Suppressor macrophage treated with lipopolysaccharide for 1 hour (primary cell): ENCODE measurements at regions not wholly inside any gene's neighbourhood (a gene's known extent, or its start where the extent isn't known, plus 50 kb on each side); places are given as distances from the start of the nearest gene placed in this dataset.

Experiments used
- DNase-seq, 3 donors: peaks; one replicate each; pipeline ENCODE4 v3.0.0-alpha.2; 2020 to 2022

DNA sequence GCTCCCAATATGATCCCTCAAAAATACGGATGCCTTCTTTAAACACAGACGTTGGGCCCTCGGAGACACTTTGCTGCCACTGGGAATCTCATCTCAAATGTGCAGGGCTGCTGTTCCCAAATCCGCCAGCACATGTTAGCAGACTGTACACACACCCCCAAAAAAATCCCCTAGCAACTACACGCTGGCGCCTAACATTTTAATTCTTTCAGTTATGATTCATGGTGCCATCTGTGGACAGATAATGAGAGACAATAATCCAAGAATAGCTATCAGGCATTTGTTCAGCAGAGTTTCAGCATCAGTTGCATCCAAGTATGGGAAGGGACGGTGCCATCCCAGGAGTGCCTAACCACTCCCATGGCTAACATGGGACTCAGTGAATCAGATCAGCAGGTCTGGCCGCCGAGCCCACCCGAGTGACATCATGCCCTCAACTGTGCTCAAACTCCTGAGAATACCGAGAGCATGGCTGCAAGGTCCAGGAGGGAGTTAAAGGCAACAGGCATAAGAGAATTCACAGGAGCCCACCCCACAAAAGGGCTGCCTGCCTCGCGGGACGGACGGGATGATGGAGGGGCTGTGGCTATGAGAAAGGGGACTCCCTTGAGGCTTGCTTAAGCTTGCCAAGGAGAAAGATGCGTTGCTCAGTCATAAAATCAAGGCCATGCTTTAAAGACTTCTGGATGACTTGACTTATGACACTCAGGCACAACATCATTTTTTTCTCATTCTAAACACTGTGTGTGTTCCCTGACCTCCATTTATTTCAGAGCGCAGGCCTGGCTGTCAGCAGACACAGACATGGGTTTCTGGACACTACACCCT, 337.0 kb downstream of the SHANK2 start:
- no peak for DNase-seq

DNA sequence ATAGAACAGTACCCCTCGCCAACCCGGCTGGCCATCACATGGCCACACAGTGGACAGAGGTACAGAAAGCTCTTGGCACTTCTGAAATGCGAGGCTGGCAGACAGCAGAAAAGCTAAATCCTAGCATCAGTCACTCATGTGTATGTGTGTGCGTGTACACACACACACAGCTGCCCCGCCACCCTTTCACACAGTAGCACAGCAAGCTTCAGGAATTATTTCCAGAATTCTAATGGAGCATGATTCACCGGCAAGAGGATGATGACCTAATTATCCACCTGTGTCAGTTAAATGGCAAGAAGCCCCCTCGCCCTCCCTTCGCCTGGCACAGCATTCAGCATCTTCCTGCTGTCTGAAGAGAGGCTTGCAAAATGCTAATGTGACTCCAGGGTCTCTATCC, 336.0 kb downstream of the SHANK2 start:
- DNase-seq, result no peak

DNA sequence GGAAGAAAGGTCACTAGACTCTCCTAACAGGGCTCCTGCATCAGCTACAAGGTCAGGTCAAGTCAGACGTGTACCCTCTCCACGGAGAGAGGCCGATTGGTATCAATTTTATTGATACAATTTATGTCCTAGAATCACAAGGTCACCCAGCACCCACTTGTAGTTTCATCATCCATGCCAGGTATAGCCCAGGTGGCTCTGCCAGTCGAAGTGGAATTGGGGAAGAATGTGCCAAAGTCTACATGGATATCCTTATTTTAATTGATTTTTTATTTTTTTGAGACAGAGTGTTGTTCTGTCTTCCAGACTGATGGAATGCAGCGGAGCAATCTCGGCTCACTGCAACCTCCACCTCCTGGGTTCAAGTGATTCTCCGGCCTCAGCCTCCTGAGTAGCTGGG, 334.1 kb downstream of the SHANK2 start:
- no peak for DNase-seq

DNA sequence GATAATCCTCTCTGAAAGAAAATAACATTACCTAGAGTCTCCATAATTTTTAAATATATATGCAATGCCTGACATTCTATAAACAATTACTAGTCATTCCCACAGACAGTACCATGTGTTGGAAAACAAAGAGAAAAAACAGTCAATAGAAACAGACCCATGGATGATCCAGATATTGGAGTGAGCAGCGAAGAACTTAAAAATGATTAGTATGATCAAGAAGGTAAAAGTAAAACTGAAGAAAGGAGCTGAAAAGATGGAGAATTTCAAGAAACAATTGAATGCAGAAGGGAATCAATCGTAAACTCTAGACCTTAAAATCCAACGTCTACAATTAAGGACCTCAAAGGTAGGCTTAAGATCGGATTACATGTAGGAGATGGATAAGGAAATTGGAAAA, 330.6 kb downstream of the SHANK2 start:
- no peak for DNase-seq

DNA sequence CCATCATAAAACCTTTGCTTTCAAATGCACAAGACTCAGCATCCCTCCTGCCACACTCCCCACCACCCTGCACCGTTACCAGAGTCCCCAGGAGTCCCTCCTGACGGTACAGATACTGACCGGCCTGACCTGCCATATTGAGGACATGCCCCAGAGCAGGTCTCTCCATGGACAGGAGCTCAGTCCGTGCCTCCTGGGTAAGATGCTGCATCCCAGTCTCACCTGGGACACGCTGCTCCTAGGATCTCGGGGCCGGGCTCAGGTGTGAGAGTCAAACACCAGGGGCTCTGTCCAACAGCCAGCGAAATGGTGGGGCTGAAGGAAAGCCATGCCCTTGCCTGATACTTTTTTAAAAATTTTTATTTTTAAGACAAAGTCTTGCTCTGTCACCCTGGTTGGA, 328.3 kb downstream of the SHANK2 start:
- DNase-seq, result no peak

DNA sequence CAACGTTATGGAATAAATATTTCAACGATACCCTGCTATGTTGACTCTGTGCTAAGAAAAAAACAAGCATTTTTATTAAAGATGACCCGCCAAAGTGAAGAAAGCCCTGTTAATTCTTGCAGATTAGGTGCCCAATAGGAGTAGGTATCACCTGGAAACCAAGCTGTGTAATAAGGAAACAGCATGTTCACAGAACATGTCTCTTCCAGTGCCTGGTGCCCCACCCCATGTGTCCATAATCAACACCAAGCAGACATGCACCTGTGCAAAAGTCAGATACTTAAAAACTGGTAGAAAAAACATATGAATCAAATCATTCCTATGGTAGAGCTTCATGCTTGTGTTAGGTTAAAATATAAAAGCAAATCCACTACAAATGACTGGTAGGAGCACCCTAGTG, 327.1 kb downstream of the SHANK2 start:
- no peak for DNase-seq

DNA sequence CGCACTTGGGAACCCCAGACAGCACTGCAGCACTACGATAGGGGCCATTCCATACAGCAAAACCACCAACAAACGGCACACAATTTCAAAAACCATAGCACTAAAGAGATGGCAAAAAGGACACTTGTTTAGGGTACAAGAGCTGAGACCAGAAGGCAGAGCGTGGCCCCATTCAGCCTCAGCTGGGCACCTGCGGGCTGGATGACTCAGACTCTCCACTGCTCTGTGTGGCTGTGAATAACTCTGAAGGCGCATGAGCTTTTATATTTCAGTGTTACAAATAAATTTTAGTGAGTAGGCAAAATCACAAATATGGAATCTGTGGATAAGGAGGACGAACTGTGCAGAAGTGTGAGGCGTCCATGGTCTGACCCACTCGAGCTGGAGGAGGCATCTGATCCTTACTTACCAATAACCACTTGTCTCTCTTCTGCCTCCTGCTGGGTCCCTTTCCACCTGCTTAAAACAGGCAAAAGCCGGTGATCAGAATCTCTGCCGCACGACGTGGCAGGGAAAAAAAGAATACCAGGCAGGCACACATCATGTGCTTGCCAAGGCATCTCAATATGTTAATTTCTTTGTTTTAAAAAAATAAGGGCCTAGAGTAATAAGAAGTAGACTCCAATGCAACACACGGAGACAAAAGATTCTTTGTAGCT, 325.7 kb downstream of the SHANK2 start:
- DNase-seq, result no peak

DNA sequence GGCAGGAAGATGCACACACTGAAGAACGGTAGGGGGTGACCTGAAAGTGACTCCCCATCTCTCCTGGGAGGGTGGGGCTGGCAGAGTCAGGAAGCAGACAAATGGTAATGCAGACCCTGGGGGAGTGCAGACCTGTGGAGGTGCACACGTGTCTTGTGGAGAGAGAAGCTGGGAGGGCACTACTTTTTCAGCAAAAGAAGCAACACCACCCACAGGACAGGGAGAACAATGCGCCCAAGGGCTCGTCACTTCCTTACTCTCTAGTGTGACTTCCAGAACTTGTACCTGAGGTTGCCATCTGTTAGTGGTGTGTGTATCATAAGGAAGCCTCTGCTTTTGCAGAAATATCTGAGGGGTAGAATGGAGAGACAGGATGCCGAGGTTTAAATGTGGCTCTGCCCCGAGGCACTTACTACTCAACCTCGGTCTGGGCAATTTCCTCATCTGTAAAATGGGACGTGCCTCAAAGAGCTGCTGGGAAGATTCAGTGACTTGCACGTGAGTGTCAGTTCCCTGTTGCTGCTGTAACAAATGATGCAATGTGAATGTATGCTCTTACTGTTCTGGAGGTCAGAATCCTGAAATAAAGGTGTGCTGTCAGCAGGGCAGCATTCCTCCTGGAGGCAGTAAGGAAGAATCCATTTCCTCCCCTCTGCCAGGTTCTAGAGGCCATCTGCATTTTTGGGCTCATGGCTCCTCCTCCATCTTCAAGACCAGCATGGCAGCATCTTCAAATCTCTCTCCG, 323.4 kb downstream of the SHANK2 start:
- no peak for DNase-seq

DNA sequence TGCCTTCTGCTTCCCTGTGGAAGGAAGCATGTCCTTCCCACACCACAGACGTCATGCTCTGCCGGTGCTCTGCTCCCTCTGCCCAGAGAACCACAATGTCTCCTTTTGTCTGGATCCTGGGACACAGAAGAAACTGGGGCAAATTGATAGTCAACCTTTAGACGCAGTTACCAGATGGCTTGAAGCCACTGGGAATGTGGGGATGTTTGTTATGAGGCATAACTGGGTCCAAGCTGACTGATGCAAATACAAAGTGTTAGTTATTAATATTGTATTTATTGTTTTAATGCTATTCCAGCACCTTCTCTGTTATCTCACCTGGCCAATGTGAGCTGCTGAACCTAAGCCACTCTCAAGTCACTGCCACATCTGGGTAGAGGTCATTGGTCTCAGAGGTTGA, 322.2 kb downstream of the SHANK2 start:
- no peak for DNase-seq

DNA sequence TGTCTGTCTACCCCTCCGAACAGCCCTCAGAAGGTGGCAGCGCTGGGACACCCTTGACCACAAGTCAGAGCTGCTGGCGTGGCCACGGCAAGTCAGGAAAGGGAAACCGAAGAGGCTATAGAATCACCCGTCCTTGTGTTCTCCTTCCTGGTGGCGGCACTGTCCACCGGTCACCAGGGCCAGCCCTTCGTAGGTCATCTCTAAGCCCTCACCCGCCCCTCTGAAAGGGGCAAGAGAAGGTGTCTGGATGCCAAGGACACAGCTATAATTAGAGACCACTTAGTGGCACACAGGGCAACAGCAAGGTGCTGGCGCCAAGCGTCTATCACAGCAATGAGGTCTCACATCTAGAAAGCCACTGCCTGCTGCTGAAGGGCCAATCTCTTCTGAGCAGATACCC, 320.9 kb downstream of the SHANK2 start:
- DNase-seq, result no peak

DNA sequence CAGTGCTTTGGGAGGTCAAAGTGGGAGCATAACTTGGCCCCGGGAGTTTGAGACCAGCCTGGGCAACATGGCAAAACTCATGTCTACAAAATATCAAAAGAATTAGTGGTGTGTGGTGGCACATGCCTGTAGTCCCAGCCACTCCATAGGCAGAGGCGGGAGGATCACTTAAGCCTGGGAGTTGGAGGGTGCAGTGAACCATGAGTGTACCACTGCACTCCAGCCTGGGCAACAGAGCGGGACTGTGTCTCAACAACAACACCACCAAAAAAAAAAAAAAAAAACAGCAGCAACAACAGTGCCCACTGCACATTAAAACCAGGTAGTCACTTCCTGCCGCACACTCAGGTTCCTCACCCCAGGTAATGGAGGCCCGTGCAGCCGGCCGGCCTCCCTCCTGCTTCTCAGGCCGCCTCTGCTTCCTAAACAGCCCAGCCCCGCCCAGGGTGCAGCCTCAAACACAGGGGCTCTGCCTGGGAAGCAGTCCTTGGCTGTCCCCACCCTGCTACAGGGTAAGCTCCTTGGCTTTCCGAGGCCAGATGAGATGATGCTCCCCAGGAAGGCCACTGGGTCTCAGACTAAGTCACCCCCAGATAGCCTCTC, 318.3 kb downstream of the SHANK2 start:
- no peak for DNase-seq

DNA sequence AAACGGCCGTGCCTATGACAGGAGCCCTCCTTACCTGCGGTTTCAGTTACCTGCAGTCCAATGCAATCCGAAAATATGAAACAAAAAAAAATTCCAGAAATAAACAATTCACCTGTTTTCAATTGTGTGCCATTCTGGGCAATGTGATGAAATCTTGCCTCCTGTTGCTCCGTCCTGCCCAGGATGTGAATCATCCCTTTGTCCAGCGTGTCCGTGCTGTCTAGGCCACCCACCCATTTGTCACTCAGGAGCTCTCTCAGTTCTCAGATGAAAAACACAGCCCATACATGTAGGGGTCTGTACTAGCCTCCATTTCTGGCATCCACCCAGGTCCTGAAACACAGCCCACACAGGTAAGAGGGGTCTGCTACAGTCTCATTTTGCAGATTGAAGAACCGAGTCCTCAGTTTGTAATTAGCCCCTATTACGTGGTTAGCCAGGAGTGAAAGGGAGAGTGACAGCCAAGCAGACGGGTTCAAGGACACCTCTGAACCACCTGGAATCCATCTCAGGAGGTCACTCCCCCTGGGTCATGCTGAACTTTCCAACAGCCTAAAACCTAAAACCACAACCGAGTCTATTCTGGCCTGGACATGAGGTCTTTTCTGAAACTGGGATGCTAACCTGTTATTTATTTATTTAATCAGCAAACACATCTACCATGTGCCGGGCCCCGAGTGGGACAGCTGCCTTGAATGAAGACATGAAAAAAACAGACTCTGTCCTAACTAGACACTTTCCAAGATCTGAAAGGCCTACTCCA, 317.2 kb downstream of the SHANK2 start:
- DNase-seq, result no peak

DNA sequence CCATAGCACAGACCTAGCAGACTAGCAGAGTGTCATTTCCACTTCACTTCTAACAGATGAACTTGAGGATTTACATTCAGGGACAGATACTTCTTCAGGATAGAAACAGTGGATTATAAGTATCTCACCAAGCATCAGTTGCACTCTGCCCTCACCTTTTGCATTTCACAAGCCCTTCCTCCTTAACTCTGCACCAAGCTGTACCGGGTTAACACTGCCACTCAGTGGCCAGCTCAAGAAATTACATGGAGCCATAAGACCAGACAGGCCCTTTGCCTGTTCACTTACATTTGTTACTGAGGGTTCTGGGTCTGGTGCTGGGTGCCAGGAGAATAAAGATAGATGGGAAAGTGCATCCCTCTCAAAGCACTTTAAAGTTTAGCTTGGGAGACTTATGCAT, 309.8 kb downstream of the SHANK2 start:
- peak in 1 of 3 donors; percentile 3 for DNase-seq

DNA sequence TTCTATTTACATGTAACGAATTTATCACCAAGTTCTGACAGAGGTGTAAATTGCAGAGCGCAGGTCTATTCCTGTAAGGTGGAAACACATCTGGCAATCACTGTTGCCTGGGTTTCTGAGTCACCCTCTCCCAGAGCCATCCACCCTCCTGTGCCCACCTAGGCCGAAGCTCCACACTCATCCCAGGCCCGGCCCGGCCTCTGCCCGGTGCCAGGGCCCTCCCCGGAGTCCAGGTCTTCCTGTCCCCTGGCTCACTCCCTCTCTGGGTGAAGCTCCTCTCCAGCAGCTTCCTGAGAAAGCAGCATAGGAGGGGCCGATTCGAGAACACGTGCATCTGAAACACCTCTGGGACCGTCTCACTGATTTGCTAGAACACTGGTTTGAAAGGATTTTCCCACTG, 308.2 kb downstream of the SHANK2 start:
- no peak for DNase-seq

DNA sequence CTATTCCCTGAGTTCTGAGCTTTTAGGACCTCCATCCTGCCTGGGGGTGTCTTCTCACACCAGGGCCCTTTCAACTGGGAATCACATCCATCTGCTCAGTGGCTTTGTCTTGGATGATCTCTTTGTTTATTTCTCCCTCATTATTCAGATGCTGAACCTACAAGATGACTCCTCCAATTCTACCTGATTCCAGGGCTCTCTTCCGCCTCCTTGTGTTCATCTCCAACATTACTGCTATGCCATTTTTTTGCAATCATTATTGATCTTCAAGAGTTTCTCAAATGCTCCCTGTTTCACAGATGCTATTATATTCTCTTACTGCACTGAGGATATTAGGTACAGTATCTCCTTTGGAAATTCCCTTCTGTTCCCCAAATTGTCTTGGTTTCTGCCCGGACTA, 307.7 kb downstream of the SHANK2 start:
- DNase-seq, result no peak

DNA sequence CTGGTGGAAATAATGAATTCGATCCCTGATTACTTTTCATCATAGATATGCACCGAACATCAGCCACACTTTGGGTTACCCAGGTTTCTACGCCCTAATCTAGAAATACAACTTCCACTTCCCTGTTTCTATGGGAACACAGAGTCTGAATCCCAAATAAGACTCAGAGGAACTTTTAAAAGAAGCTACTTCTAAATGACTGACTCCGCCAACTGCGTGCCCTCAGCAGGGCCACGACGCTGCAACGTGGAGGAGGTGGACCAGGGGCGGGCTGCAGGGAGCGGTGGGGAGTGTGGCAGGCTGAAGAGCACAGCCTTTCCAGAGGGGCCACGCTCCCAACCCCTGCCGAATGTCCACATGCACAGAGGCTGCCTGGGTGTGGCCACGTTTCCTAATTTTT, 304.0 kb downstream of the SHANK2 start:
- DNase-seq, result no peak

DNA sequence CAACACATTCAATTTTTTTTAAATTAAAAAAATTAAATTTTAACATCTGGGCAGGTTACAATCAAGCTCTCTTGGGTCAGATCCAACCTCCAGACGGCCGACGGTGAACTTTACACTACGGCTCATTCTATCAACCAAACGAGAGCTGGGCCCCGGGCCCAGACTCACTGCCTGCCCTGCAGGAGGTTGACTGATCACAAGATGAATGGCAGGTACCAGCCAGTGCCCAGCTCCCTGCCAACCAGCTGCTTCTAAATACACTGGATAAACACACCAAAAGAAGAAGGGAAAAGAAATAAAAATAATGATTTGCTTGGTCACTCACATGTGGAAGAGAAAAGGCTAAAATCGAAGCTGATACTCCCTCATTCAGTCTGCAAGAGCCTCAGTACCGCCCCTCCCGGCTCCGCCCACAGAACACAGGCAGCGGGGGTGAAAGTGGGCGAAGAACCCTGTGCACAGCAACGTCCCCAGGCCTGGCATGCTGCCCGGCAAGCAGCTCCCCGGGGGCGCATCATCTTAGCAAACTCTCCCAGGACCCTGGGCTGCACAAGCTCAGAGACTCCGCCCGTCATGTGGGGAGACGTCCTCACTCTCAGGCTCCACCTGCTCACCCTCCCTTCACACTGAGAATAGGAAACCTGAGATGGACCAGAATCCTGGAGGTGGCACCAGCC, 303.4 kb downstream of the SHANK2 start:
- DNase-seq, result no peak

DNA sequence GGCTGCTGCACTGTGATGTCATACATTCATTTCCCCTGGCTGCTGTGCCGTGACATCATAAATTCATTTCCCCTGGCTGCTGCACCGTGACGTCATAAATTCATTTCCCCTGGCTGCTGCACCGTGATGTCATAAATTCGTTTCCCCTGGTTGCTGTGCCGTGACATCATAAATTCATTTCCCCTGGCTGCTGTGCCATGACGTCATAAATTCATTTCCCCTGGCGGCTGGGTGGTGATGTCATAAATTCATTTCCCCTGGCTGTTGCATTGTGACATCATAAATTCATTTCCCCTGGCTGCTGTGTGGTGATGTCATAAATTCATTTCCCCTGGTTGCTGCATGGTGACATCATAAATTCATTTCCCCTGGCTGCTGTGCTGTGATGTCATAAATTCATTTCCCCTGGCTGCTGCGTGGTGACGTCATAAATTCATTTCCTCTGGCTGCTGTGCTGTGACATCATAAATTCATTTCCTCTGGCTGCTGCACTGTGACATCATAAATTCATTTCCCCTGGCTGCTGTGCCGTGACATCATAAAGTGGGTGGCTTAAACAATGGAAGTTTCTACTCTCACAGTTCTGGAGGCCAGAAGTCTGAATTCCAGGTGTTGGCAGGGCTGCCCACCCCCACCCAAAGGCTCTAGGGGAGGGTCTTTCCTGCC, 301.1 kb downstream of the SHANK2 start:
- no peak for DNase-seq

DNA sequence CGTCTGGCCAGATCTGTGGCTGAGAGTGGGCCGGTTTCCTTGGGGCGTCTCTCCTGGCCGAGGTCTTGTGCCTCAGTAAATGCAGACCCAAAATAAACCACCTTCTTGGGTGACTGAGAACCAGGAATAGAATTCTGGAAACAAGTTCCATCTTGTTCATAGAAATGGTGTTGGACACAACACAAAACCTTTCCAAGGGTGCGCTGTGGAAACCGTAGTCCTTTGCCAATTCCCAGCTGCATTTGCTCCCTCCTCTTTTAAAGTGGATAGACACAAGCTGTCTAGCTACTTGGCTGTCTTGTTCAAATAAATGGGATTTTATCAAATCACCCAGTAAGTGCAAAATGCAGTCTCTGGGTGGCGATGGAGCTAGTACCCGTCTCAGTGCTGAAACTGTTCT, 300.2 kb downstream of the SHANK2 start:
- DNase-seq, result no peak

DNA sequence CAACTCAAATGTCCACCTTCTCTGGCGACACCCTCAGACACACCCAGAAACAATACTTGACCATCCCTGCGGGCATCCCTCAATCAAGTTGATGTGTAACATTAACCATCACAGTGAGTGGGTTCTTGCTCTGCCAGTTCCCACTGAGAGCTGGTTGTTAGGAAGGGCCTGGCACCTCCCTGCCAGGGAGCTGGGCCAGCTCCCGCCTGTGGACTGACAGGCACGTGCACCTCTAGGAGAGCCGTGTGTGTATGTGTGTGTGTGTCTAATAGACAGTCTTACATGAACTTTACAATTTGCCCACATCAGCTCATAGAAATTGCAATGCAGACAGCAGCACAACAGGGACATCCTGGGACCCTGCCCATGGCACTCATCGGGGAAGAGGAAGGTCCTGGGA, 298.7 kb downstream of the SHANK2 start:
- DNase-seq, result no peak

DNA sequence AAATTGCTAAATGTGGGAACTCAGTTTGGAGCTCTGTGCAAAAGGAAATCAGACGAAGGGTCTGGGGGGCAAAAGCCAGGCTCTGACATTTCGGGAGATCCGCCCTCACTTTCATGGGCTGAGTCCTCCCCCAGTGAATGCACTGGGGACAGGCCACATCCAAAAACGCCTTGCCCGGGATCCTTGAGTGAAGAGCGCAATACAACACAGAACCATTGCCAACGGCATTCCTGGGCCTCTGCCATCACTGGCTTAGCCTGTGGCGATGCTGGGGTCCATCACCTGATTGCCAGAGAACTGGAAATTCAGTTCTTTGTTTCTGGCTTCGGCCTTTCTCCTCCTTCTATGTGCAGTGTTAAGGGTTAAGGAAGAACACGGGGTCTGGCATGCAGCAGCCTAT, 297.9 kb downstream of the SHANK2 start:
- no peak for DNase-seq
